ENCODE measurements at regions not wholly inside any gene's neighbourhood (a gene's known extent, or its start where the extent isn't known, plus 50 kb on each side); places are given as distances from the start of the nearest gene placed in this dataset.

- no peak for TF ChIP-seq CTCF (IDR thresholded peaks at IDR 0.05; ENCODE audit: unreplicated experiment)
- Mint-ChIP-seq H3K27ac (ENCODE audit: unreplicated experiment) (no peak overlapping the region), H3K4me1 (ENCODE audit: unreplicated experiment) (no peaks in the 10 kb centered on the region), H3K27me3 (ENCODE audit: unreplicated experiment) (no peaks in the 10 kb centered on the region), H3K4me3 (ENCODE audit: unreplicated experiment) (no peak overlapping the region), H3K36me3 (ENCODE audit: low read depth, unreplicated experiment) (no peaks in the 10 kb centered on the region), H3K9me3 (ENCODE audit: unreplicated experiment) (no peaks in the 10 kb centered on the region)
- DNase-seq (ENCODE audit: low spot score): no peak
These were observed 627.5 kb downstream of the MED13L start for GRCh38 chr12:115650026-115650425.

- Mint-ChIP-seq H3K4me3 (ENCODE audit: unreplicated experiment) (no peak overlapping the region), H3K27me3 (ENCODE audit: unreplicated experiment) (no peaks in the 10 kb centered on the region)
These were observed 629.0 kb downstream of the MED13L start for GRCh38 chr12:115648463-115648862.

GRCh38 chr12:115646210-115646609 is 631.3 kb downstream of the MED13L start:
- no peak overlapping the region for H3K27ac Mint-ChIP-seq (ENCODE audit: unreplicated experiment)
- H3K36me3 Mint-ChIP-seq (ENCODE audit: low read depth, unreplicated experiment): no peaks in the 10 kb centered on the region
- no peaks in the 10 kb centered on the region for H3K9me3 Mint-ChIP-seq (ENCODE audit: unreplicated experiment)
- DNase-seq (ENCODE audit: low spot score): no peak
- H3K27me3 Mint-ChIP-seq (ENCODE audit: unreplicated experiment): peaks cover 2% of the 10 kb centered on the region
- no peak overlapping the region for H3K4me3 Mint-ChIP-seq (ENCODE audit: unreplicated experiment)
- TF ChIP-seq CTCF (IDR thresholded peaks at IDR 0.05; ENCODE audit: unreplicated experiment): no peak
- H3K4me1 Mint-ChIP-seq (ENCODE audit: unreplicated experiment): no peaks in the 10 kb centered on the region

More at GRCh38 chr12:115648463-115648862, 629.0 kb downstream of the MED13L start:
- Mint-ChIP-seq H3K36me3 (ENCODE audit: low read depth, unreplicated experiment) (no peaks in the 10 kb centered on the region), H3K4me1 (ENCODE audit: unreplicated experiment) (no peaks in the 10 kb centered on the region), H3K9me3 (ENCODE audit: unreplicated experiment) (no peaks in the 10 kb centered on the region), H3K27ac (ENCODE audit: unreplicated experiment) (no peak overlapping the region)
- DNase-seq (ENCODE audit: low spot score): no peak
- no peak for TF ChIP-seq CTCF (IDR thresholded peaks at IDR 0.05; ENCODE audit: unreplicated experiment)

- TF ChIP-seq CTCF (IDR thresholded peaks at IDR 0.05; ENCODE audit: unreplicated experiment): no peak
- no peak overlapping the region for H3K4me3 Mint-ChIP-seq (ENCODE audit: unreplicated experiment)
- H3K27me3 Mint-ChIP-seq (ENCODE audit: unreplicated experiment): peaks cover 2% of the 10 kb centered on the region
- H3K36me3 Mint-ChIP-seq (ENCODE audit: low read depth, unreplicated experiment): no peaks in the 10 kb centered on the region
- H3K4me1 Mint-ChIP-seq (ENCODE audit: unreplicated experiment): peaks cover 13% of the 10 kb centered on the region
- DNase-seq (ENCODE audit: low spot score): no peak
- no peaks in the 10 kb centered on the region for H3K9me3 Mint-ChIP-seq (ENCODE audit: unreplicated experiment)
- H3K27ac Mint-ChIP-seq (ENCODE audit: unreplicated experiment): no peak overlapping the region
These were observed 636.6 kb downstream of the MED13L start for GRCh38 chr12:115640929-115641328.

- peaks cover 2% of the 10 kb centered on the region for H3K27me3 Mint-ChIP-seq (ENCODE audit: unreplicated experiment)
- no peaks in the 10 kb centered on the region for H3K36me3 Mint-ChIP-seq (ENCODE audit: low read depth, unreplicated experiment)
- no peak for TF ChIP-seq CTCF (IDR thresholded peaks at IDR 0.05; ENCODE audit: unreplicated experiment)
- no peak for DNase-seq (ENCODE audit: low spot score)
- H3K4me3 Mint-ChIP-seq (ENCODE audit: unreplicated experiment): no peak overlapping the region
- no peaks in the 10 kb centered on the region for H3K9me3 Mint-ChIP-seq (ENCODE audit: unreplicated experiment)
- H3K27ac Mint-ChIP-seq (ENCODE audit: unreplicated experiment): no peak overlapping the region
- H3K4me1 Mint-ChIP-seq (ENCODE audit: unreplicated experiment): peaks cover 15% of the 10 kb centered on the region
These were observed 637.9 kb downstream of the MED13L start for GRCh38 chr12:115639648-115640012.
